NCI-H345 treated with DMSO at 0.1 percent for 48 hours (cell line): ENCODE measurements at regions not wholly inside any gene's neighbourhood (a gene's known extent, or its start where the extent isn't known, plus 50 kb on each side); places are given as distances from the start of the nearest gene placed in this dataset.

Experiments used
- DNase-seq: peaks from one replicate; lab custom pipeline; 2025; ENCODE audit not compliant: unreplicated experiment; lab: John Stamatoyannopoulos, UW

DNA sequence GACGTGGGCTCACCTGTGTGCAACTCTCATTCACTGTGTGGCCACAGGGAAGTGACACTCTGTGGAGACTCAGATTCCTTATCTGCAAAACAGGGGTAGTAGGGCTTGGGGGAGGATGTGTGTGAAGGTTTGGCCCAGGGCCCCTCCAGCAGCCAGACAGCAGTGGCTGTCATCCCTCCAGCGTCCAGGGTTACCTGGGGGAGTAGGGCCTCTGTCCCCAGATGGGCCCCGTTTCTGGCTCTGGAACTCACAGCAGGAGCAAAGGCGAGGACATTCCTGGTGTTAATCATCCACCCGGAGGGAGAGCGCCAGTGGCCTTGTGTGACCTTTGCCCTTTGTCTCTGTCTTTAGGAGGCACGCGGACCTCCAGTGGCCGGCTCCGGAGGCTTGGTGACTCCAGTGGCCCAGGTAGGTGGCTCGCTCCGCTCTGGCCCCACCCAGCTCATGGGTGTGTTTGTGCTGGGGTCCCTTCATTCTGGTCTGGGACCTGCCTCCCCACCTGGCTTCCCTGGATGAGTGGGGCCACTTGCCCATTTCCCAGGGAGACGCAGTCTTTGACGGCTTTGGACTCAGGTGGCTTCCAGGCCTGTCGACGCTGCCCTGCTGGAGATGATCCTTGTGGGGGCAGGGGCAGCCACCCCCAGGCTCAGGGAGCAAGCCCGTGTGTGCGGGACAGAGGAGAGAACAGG, 166.2 kb downstream of the SEC14L1 start:
- no peak for DNase-seq

DNA sequence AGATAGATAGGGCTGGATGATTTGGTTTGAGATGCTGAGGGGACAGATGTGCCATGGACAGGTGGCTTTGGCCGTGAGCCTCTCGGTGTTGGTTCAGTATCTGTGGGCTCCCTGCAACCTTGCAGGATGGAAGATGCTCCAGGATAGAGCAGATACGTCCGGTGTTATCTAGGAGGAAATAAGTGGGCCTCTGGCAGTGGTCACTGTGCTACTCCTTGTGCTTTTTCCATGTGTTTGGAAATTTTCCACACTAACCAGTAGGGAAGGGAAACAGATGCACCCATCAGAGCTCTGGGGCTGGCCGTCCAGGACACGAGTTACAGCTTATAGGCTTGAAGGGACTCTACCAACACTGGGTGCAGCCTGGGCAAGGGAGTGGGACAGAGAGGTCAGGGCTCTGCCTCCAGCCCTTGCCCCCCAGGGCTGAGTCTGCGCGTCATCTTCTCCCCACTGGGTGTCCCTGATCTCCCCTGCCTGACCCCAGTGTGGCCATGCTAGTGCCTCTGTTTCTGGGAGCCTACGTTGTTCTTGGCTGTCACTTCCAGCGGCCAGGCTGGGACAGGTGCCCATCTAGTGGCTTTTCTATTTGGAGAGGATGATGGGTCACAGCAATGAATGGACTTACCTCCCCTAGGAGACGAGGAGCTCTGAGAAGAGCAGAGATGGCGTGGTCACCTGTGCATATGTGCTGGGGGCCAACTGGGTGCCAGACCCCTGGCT, 166.9 kb downstream of the SEC14L1 start:
- DNase-seq: no peak

DNA sequence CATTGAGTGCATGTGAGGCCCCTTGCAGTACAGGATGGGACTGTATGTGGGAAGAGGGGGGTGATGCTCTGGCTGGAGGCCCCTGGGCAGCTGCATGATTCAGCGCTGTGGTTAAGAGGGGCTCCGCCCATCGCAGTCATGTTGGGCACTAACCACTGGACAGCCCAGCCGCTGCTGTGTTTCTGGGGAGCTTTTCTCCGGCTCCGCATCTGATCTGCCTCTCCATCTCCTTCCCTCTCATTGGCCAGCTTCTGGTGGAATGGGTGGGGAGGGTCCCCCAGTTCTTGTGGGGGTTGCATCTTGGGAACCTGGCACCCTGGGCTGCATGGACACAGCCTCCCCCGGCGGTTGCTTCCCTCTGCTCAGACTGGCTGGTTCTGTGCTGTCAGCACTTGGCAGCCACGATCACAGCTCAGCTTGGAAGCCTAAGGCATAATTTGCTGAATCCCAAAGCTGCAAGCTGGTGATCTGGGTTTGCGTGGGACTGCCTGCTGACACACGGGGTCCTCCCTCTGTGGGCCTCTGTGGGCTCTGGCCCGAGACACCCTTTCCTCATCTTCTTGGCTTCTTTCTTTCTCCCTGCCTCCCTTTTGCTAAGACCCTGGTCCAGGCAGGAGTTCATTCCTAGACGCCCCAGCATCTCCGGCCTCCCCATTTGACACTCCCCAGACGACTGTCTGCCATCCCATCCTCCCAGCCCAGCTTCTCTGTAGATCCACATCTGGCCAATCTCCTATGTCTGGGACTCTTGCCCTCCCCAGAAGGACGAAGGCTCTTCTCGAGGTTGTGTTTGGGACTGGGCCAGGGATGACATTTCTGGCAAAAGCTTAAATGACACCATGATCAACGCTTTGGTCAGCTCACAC, 168.3 kb downstream of the SEC14L1 start:
- no peak for DNase-seq

DNA sequence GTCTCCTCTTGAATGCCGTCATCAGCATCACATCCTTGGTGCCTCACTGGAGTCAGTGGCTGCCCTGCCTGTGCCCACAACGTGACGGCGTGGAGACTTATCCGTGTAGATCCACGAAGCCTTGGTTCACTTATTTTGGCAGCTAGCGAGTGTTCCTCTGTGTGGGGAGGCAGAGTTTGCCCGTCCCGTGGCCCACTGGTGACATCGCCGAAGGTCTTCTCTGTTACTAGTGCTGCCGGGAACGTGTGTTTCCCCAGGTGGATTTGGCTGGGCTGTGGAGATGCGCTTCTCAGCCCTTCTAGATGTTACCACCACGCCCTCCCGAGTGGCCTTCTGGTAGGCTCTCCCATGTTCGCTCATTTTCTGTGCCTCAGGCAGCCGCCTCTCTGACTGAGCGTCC, 169.6 kb downstream of the SEC14L1 start:
- DNase-seq: no peak

DNA sequence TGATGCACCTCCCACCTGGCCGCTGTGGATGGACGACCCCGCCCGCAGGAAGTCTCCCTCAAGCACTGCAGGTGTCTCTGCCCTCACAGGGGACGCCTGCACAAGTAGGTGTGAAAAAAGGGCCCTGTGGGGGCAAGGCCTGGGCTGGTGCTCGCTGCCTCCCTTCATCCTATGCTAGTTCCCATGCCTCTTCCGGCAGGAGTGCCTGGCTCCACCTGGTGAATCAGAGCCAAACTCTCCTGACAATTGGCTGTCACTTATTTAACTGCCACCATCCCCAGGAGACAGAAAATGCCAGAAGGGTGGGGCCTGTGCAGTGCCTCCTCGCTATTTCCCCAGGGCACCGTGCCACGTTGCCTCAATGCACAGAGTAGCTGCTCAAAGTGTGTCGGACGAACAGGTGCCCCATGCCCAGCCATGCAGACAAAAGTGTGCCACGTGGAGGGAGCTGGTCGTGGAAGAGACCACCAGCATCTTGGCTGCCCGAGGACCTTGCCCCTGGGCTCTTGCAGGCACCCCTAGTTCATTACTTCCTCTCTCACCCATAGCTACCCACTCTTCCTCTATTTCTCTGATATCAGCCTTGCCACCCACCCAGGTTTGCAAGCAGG, 170.7 kb downstream of the SEC14L1 start:
- DNase-seq: no peak

DNA sequence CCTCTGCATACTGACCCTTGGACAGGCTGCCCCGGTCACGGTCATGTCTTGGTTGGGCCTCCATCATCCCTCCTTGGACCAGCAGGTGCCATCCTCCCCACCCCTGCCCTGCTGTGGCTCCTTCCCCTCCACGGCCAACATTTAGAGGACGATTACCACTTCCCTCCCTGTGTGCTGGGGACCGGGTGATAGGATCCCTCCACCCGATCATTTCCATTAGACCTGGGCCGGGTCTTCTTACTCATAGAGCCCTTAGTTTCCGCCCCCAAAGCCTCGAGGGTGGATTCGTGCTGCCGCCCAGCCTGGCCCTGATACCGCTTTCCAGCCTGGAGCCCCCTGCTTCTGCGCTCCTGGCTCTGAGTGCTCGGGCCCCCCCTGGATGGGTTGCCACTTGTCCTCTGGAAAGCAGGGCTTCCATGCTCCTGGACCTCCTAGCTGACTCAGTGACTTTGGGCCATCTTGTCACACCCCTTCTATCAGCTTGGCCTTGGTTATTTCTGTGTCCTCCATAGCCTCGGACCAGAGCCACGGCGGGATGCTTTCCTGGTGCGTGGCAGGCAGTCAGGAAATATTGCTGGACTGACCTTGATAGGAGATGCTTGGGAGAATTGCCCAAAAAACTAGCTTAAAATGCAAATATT, 171.4 kb downstream of the SEC14L1 start:
- no peak for DNase-seq

DNA sequence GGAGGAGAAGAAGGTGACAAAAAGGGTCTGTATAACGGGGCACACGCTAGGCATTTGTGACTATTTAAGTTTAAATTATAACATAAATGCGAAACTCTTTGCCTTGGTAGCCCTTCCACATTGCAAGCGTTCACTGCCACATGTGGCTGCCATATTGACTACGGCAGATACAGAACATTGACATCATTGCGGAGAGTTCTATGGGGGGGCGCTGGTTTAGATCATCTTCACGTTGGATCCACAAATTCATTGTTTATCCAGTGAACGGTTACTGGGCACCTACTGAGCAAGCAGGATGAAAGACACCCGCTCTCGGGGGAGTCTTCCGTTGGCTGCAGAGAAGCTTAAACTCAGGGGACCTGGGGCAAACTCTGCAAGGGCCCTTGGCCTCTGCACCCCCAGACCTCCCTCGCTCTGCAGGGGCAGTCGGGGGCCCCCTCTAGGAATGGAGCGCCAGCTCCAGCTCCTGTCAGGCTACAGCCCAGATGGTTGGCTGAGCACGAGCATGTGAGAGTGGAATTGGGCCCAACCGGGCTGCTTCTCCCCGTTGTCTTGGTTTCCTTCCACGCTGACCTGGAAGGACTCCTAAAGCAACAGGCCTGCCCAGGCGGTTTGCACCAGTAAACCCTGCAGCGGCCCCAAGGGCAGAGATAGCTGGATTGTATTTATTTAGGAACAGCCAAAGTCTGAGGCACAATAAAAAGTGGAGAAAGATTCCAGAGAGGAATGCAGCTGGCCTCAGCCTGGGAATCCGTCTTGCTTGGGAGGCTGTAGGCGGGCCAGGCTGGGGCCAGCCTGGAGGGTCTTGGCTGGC, 172.2 kb downstream of the SEC14L1 start:
- DNase-seq: no peak

DNA sequence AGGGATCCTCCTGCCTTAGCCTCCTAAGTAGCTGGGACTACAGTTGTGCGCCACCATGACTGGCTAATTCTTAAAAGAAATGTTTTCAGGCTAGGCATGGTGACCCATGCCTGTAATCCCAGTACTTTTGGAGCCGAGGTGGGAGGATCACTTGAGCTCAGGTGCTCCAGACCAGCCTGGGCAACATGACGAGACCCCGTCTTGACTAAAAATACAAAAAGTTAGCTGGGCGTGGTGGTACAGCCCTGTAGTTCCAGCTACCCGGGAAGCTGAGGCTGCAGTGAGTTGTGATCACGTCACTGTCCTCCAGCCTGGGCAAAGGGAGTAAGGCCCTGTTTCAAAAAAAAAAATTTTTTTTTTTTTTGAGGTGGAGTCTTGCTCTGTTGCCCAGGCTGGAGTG, 173.1 kb downstream of the SEC14L1 start:
- no peak for DNase-seq

DNA sequence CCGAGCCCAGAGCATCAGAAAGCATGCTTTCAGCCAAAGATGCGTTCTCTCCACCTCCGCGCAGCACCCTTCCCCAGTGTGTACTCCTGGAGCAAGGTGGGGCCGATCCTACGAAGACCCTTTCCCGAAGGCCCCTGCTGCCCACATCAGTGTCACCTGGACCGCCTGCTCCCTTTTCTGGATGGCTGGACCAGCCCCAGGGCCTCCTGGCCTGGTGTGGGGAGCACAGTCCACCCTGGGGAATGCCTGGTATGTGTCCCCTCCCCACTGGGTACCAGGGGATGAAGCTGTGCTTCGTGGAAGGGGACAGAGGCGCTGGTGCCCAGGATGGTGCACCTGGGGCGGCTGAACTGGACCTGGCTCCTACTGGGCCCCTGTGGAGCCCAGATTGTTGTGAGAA, 173.8 kb downstream of the SEC14L1 start:
- DNase-seq: no peak

DNA sequence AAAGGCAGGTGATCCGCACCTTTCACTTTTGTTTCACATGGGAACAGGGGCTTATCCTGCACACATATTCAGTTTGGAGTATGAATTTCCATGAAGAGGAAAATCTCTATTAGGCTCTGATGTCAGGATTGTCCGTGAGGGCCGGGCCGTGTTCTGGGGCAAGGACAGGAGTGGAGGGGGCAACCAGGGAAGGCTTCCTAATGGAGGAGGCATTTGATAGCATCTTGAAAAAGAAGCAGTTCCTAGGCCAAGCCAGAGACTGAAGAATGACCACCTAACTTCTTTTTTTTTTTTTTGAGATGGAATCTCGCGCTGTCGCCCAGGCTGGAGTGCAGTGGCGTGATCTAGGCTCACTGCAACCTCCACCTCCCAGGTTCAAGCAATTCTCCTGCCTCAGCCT, 174.2 kb downstream of the SEC14L1 start:
- no peak for DNase-seq

DNA sequence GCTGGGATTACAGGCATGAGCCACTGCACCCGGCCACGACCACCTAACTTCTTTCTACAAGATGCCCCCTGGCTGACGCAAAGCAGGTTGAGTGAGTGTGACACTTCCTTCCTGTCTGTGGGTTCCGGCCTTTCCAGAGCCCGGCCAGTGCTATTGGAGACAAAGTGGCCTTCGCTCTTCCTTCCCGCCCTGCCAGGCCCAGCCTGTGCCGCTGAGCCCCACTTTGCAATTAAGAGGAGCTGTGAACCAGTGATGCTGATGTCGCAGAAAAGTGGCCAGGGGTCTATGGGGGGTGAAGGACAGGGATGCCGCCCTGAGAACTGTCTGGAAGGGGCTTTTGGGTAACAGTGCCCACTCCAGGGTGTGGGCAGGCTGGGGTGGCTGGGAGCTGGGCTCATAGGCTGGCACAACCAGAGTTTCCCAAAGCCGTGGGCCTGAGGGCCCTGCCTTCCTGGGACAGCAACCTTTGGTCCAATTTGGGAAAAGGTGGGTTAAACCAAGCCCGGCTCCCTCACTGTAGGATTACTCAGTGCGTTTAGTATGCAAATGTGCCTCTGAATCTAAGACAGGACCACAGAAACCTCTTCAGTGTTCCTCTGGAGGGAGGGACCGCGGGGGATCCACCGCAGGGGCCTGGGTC, 174.9 kb downstream of the SEC14L1 start:
- no peak for DNase-seq

DNA sequence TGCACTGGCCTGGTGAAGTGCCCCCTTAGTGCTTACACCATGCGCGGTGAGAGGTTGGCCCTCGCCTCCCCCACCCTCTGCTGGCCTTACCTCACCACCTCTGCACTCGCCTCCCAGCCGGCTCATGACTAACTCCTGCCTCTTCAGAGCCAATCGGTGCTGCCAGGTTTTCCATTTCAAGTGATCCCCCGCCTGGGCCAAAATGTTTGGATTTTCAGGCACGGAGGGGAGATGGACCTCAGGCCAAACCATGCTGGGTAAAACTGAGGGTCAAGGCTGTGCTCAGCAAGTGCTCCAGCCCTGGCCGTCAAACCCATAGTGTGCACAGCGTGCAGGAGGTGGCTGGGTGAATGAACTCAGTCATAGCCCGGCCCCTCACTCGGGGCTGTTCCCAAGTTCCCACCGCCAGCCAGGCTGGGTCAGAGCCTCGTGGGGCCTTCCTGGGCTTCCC, 175.4 kb downstream of the SEC14L1 start:
- no peak for DNase-seq

DNA sequence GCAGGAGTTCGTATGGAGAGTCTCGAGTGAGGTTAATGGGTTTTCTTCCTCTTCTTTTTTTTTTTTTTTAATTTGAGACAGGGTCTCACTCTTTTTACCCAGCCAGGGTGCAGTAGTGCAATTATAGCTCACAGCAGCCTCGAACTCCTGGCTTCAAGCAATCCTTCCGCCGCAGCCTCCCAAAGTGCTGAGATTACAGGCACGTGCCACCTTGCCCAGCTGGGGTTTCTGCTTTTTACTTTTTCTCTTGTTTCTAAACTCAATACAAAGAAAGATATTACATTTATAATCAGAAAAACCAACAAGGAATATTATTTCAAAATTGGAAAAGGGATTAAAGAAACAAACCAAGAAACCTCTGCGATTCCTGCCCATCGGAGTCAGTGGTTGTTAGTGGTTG, 175.9 kb downstream of the SEC14L1 start:
- no peak for DNase-seq

DNA sequence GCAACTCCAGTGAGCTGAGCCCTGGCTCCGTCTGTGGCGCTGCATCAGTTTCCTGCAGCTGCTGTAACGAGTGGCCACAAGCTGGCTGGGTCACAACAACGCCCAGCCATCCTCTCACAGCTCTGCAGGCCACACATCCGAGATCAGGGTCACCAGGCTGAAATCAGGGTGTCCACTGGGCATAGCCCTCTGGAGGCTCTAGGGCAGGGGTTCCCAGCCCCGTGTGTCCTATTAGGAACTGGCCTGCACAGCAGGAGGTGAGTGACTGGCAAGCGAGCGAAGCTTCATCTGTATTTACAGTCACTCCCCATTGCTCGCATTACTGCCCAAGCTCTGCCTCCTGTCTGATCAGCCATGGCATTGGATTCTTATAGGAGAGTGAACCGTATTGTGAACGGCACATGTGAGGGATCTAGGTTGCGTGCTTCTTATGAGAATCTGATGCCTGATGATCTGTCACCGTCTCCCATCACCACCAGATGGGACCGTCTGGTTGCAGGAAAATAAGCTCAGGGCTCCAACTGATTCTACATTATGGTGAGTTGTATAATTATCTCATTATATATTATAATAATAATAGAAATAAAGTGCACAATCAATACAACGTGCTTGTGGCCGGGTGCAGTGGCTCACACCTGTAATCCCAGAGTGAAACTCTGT, 176.5 kb downstream of the SEC14L1 start:
- no peak for DNase-seq

DNA sequence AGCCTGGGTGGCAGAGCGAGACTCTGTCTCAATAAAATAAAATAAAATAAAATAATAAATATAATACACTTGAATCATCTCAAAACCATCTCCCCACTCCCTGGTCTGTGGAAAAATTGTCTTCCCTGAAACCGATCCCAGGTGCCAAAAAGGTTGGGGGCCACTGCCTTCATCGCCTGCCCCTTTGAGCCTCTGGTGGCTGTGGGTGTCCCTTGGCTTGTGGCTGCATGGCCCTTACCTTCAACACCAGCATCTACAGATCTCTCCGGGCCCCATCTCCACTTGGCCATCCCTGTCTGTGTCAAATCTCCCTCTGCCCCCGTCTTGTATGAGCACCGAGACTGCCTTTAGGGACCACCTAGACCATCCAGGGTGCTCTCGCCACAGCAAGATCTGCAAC, 177.3 kb downstream of the SEC14L1 start:
- no peak for DNase-seq

DNA sequence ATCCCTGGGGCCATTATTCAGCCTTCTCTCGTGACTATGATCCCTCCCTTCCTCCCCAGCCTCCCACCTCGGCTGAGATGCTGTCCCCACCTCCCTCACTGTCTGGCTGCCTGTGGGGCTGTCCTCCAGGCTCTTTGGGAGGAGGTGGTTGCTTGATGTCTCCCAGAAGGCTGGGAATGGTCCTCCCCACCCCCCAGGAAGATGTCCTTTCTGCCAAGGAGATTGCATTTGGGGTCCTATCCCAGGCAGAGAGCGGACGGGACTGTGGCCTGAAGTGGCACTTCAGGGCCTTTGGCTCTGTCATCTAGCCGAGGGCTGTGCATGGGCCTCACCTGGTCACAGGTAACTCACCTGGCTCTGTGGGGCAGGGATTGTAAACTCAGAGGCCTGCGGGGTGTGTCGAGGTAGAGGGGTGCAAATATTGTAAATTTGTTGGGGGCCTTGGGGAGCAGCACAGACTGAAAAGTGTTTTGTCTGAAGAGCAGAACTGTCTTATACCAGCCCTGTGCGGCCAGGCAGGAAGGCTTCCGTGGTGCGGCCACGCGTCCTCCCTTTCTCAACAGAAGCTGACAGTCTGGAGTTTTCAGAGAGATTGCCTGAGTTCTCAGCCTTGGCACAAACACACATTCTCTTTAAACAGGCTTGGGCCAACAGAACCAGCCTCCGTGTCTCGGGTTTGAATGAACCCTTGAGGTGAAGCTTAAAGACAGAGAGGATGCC, 177.9 kb downstream of the SEC14L1 start:
- no peak for DNase-seq

DNA sequence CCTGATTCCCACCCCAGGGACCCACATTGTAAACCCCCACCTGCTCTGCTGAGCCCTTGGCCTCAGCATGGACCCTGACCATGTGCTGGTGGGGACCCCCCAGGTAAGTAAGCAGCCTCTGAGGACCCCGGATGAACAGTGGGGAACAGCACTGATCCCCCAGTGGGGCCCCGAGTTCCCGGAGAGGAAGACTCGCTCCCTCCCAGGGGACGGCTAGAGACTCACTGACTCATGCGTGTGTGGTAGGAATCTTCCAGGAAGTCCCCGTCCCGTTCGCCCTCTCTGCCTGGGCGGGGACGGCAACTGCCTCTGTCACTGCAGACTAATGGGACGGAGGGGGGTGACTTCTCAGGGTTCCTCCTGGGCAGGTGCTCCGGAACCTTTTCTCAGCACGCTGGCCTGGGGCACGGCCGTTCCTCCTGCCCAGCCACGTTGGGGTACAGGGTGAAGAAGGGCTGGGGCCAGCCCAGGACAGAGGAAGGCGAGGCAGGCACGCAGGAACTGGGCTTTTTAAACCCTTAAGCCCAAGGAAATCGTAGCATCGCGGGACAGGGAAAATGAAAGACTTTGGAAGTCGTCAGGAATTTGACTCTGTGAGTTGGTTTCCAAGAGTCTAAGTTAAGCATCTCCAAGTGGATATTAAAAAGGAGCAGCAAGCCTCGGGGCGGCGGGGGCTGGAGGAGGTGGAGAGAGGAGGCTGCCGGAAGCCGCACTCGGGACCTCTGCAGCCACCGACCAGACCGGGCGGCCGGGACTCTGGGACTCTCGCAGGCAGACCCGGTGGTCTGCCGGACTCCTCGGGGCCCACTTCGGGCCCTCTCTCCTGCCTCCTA, 178.7 kb downstream of the SEC14L1 start:
- DNase-seq: no peak

DNA sequence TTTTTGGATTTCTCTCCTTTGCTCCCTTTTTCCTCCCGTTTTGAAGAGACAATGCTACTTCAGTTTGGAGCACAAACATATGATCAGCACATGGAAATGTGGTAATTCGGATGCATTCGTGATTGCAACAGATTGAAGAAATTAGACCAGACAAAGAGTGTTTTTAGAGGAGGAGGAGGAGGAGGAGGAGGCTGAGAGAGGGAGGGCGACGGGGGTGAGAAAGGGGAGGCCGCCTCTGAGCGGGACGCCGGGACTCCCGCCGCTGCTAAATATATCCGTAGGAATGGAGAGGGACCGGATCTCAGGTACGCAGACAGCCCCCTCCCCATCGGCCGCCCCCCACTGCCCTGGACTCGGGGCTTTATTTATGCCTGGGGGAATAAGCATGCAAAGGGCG, 179.3 kb downstream of the SEC14L1 start:
- DNase-seq: no peak
